ENCODE measurements at regions not wholly inside any gene's neighbourhood (a gene's known extent, or its start where the extent isn't known, plus 50 kb on each side); places are given as distances from the start of the nearest gene placed in this dataset.

GRCh38 chr12:92506891-92507290 is 195.9 kb upstream of the PLEKHG7 start:
- peak overlapping the region; percentile 81 for H3K27ac ChIP-seq (ENCODE audit: low read depth, low read length)

GRCh38 chr12:92506460-92506859 is 196.3 kb upstream of the PLEKHG7 start:
- peaks cover 39 to 42% (median 39%) of the 10 kb centered on the region in 3 donors for H3K4me1 ChIP-seq (ENCODE audit: control insufficient read depth in 3 of 3, insufficient read depth in 3 of 3, low read length in 3 of 3)
- peak overlapping the region; percentile 81 for H3K27ac ChIP-seq (ENCODE audit: low read depth, low read length)
- H3K9me3 ChIP-seq (ENCODE audit: control insufficient read depth in 3 of 3, low read length in 3 of 3), result no peaks in the 10 kb centered on the region
- H3K36me3 ChIP-seq (ENCODE audit: control insufficient read depth in 3 of 3, insufficient read depth in 3 of 3, low read length in 3 of 3), result no peaks in the 10 kb centered on the region
- no peak overlapping the region for H3K9ac ChIP-seq (ENCODE audit: low read depth in 1 of 3, low read length in 3 of 3)
- no peak overlapping the region for H3K4me3 ChIP-seq (ENCODE audit: low read length in 3 of 3)
- no peaks in the 10 kb centered on the region for H3K27me3 ChIP-seq (ENCODE audit: control insufficient read depth in 3 of 3, insufficient read depth in 3 of 3, low read length in 3 of 3)

More at GRCh38 chr12:92506891-92507290, 195.9 kb upstream of the PLEKHG7 start:
- no peaks in the 10 kb centered on the region for H3K9me3 ChIP-seq (ENCODE audit: control insufficient read depth in 3 of 3, low read length in 3 of 3)
- H3K9ac ChIP-seq (ENCODE audit: low read depth in 1 of 3, low read length in 3 of 3), result no peak overlapping the region
- H3K4me1 ChIP-seq (ENCODE audit: control insufficient read depth in 3 of 3, insufficient read depth in 3 of 3, low read length in 3 of 3), result peaks cover 39 to 42% (median 39%) of the 10 kb centered on the region in 3 donors
- H3K36me3 ChIP-seq (ENCODE audit: control insufficient read depth in 3 of 3, insufficient read depth in 3 of 3, low read length in 3 of 3), result no peaks in the 10 kb centered on the region
- no peak overlapping the region for H3K4me3 ChIP-seq (ENCODE audit: low read length in 3 of 3)
- no peaks in the 10 kb centered on the region for H3K27me3 ChIP-seq (ENCODE audit: control insufficient read depth in 3 of 3, insufficient read depth in 3 of 3, low read length in 3 of 3)

DNA sequence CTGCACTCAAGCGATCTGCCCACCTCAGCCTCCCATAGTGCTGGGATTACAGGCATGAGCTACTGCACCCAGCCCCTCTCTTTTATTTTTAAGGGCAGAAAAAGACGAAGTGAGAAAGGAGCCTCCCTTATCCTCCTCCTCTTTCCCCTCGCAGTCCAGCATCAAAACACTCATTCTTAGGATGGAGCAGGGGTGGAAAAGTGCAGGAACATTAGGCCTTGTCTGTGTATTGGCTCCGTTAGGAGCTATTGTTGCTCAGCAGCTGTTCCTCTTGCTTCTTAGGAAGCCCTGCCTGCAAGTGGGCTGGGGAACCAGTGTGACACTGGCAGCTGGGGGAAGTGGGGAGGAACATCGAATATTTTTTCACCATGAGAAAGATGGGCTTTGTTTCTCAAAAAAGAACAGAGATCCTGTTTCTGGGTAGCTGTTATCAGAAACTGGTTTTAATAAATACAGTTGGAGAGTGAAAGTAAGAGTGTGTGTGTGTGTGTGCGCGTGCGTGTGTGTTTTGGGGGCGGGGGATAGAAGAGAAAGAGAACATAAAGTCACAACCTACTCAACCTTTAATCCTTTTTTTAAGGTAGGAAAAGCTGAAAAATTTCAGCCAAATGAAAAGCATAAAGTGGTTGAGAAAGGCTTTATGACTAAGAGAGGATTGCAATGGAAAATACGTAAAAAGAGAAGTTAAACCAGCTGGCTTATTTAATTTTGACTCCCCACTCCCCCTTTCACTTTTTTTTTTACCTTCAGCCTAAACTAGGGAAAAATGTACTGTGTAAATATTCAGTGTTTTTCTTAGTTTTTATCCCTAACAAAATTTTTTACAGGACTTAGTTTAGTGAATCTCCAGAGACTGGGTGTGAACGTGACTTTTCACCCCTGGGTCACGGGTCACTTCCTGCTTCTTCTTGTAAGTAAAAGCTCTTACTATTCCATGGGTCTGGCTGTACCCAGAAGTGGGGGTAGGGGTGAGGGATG is 197.2 kb upstream of the PLEKHG7 start:
- Histone ChIP-seq H3K27me3 (ENCODE audit: control insufficient read depth in 3 of 3, insufficient read depth in 3 of 3, low read length in 3 of 3) (no peaks in the 10 kb centered on the region), H3K4me3 (ENCODE audit: low read length in 3 of 3) (peak overlapping the region in 2 of 3 donors; percentile 33 to 36), H3K9ac (ENCODE audit: low read depth in 1 of 3, low read length in 3 of 3) (peak overlapping the region; percentile 25 to 60 (median 52)), H3K27ac (ENCODE audit: low read depth, low read length) (peak overlapping the region; percentile 81), H3K36me3 (ENCODE audit: control insufficient read depth in 3 of 3, insufficient read depth in 3 of 3, low read length in 3 of 3) (no peaks in the 10 kb centered on the region), H3K4me1 (ENCODE audit: control insufficient read depth in 3 of 3, insufficient read depth in 3 of 3, low read length in 3 of 3) (peaks cover 39 to 42% (median 39%) of the 10 kb centered on the region in 3 donors), H3K9me3 (ENCODE audit: control insufficient read depth in 3 of 3, low read length in 3 of 3) (no peaks in the 10 kb centered on the region)

GRCh38 chr12:92504594-92504981 is 198.2 kb upstream of the PLEKHG7 start:
- H3K9ac ChIP-seq (ENCODE audit: low read depth in 1 of 3, low read length in 3 of 3), result peak overlapping the region; percentile 4 to 70 (median 62)
- peaks cover 39 to 42% (median 39%) of the 10 kb centered on the region in 3 donors for H3K4me1 ChIP-seq (ENCODE audit: control insufficient read depth in 3 of 3, insufficient read depth in 3 of 3, low read length in 3 of 3)
- peak overlapping the region; percentile 68 for H3K27ac ChIP-seq (ENCODE audit: low read depth, low read length)

GRCh38 chr12:92503971-92504593 is 198.7 kb upstream of the PLEKHG7 start:
- no peaks in the 10 kb centered on the region for H3K9me3 ChIP-seq (ENCODE audit: control insufficient read depth in 3 of 3, low read length in 3 of 3)
- no peaks in the 10 kb centered on the region for H3K27me3 ChIP-seq (ENCODE audit: control insufficient read depth in 3 of 3, insufficient read depth in 3 of 3, low read length in 3 of 3)
- peak overlapping the region; percentile 68 for H3K27ac ChIP-seq (ENCODE audit: low read depth, low read length)
- peak overlapping the region; percentile 10 to 40 (median 14) for H3K4me3 ChIP-seq (ENCODE audit: low read length in 3 of 3)
- peaks cover 39 to 42% (median 39%) of the 10 kb centered on the region in 3 donors for H3K4me1 ChIP-seq (ENCODE audit: control insufficient read depth in 3 of 3, insufficient read depth in 3 of 3, low read length in 3 of 3)
- H3K9ac ChIP-seq (ENCODE audit: low read depth in 1 of 3, low read length in 3 of 3), result peak overlapping the region; percentile 54 to 70 (median 62)
- no peaks in the 10 kb centered on the region for H3K36me3 ChIP-seq (ENCODE audit: control insufficient read depth in 3 of 3, insufficient read depth in 3 of 3, low read length in 3 of 3)

More at GRCh38 chr12:92504594-92504981, 198.2 kb upstream of the PLEKHG7 start:
- H3K36me3 ChIP-seq (ENCODE audit: control insufficient read depth in 3 of 3, insufficient read depth in 3 of 3, low read length in 3 of 3), result no peaks in the 10 kb centered on the region
- H3K27me3 ChIP-seq (ENCODE audit: control insufficient read depth in 3 of 3, insufficient read depth in 3 of 3, low read length in 3 of 3), result no peaks in the 10 kb centered on the region
- peak overlapping the region; percentile 10 to 40 (median 14) for H3K4me3 ChIP-seq (ENCODE audit: low read length in 3 of 3)
- H3K9me3 ChIP-seq (ENCODE audit: control insufficient read depth in 3 of 3, low read length in 3 of 3), result no peaks in the 10 kb centered on the region

- peak overlapping the region; percentile 68 for H3K27ac ChIP-seq (ENCODE audit: low read depth, low read length)
- H3K27me3 ChIP-seq (ENCODE audit: control insufficient read depth in 3 of 3, insufficient read depth in 3 of 3, low read length in 3 of 3), result no peaks in the 10 kb centered on the region
- no peaks in the 10 kb centered on the region for H3K36me3 ChIP-seq (ENCODE audit: control insufficient read depth in 3 of 3, insufficient read depth in 3 of 3, low read length in 3 of 3)
- peak overlapping the region in 2 of 3 donors; percentile 10 to 40 for H3K4me3 ChIP-seq (ENCODE audit: low read length in 3 of 3)
- peak overlapping the region; percentile 26 to 70 (median 54) for H3K9ac ChIP-seq (ENCODE audit: low read depth in 1 of 3, low read length in 3 of 3)
- no peaks in the 10 kb centered on the region for H3K9me3 ChIP-seq (ENCODE audit: control insufficient read depth in 3 of 3, low read length in 3 of 3)
- H3K4me1 ChIP-seq (ENCODE audit: control insufficient read depth in 3 of 3, insufficient read depth in 3 of 3, low read length in 3 of 3), result peaks cover 39 to 42% (median 39%) of the 10 kb centered on the region in 3 donors
Measured at GRCh38 chr12:92503029-92503931, 199.5 kb upstream of the PLEKHG7 start.

DNA sequence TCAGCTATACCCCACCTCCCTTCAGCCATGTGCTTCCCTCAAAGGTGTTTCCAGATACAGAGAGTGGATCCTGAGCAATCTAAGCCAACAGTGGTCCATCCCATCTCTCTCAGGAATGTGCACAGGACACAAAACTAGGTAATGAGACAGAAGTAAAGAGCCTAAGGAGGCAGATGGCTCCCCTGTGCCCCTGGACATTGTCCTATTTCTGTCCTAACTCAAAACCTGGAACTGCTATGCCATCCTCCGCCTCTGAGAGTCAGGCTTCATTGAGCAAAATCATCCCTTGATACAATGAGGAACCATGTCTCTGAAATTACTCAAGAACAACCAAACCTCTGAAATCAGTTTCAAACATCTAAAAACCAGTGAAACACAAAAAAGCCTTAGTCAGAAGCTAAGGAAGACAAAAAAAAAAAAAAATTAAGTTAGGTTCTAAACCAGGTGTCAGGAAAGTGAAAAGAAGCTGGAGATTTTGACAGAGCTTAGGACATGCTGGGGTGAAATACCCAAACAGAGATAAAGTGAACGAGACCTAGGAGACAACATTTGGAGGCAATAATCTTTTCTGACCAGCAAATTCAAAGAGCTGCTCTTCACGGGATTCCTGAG is 200.3 kb upstream of the PLEKHG7 start:
- H3K9me3 ChIP-seq (ENCODE audit: control insufficient read depth in 3 of 3, low read length in 3 of 3), result no peaks in the 10 kb centered on the region
- H3K4me1 ChIP-seq (ENCODE audit: control insufficient read depth in 3 of 3, insufficient read depth in 3 of 3, low read length in 3 of 3), result peaks cover 39 to 42% (median 39%) of the 10 kb centered on the region in 3 donors
- H3K4me3 ChIP-seq (ENCODE audit: low read length in 3 of 3), result no peak overlapping the region
- no peaks in the 10 kb centered on the region for H3K27me3 ChIP-seq (ENCODE audit: control insufficient read depth in 3 of 3, insufficient read depth in 3 of 3, low read length in 3 of 3)
- peak overlapping the region; percentile 68 for H3K27ac ChIP-seq (ENCODE audit: low read depth, low read length)
- no peak overlapping the region for H3K9ac ChIP-seq (ENCODE audit: low read depth in 1 of 3, low read length in 3 of 3)
- H3K36me3 ChIP-seq (ENCODE audit: control insufficient read depth in 3 of 3, insufficient read depth in 3 of 3, low read length in 3 of 3), result no peaks in the 10 kb centered on the region

- no peaks in the 10 kb centered on the region for H3K36me3 ChIP-seq (ENCODE audit: control insufficient read depth in 3 of 3, insufficient read depth in 3 of 3, low read length in 3 of 3)
- H3K27me3 ChIP-seq (ENCODE audit: control insufficient read depth in 3 of 3, insufficient read depth in 3 of 3, low read length in 3 of 3), result no peaks in the 10 kb centered on the region
- no peaks in the 10 kb centered on the region for H3K9me3 ChIP-seq (ENCODE audit: control insufficient read depth in 3 of 3, low read length in 3 of 3)
- no peak overlapping the region for H3K9ac ChIP-seq (ENCODE audit: low read depth in 1 of 3, low read length in 3 of 3)
- H3K4me1 ChIP-seq (ENCODE audit: control insufficient read depth in 3 of 3, insufficient read depth in 3 of 3, low read length in 3 of 3), result no peaks in the 10 kb centered on the region
- H3K27ac ChIP-seq (ENCODE audit: low read depth, low read length), result no peak overlapping the region
- H3K4me3 ChIP-seq (ENCODE audit: low read length in 3 of 3), result no peak overlapping the region
Measured at GRCh38 chr12:92496790-92497189, 206.0 kb upstream of the PLEKHG7 start.

DNA sequence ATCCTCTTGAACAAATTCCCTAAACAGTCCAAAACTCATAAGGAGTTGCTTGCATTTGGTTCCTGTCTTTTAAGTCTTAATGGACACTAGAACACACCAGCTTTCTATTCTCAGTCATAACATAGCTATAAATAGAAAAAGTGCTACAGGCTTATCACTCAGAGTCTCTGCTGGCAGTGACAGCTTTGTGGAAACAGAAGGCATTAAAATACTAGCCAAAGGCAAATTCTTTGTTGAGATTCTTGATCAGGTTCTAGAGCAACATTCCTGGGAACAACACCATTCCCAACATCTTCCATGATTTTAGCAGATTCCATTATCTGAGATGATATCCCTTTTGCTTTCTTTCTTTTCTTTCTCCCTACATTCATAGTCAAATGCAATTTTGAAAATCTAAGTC is 207.7 kb upstream of the PLEKHG7 start:
- Histone ChIP-seq H3K4me1 (ENCODE audit: control insufficient read depth in 3 of 3, insufficient read depth in 3 of 3, low read length in 3 of 3) (no peaks in the 10 kb centered on the region), H3K4me3 (ENCODE audit: low read length in 3 of 3) (no peak overlapping the region), H3K27me3 (ENCODE audit: control insufficient read depth in 3 of 3, insufficient read depth in 3 of 3, low read length in 3 of 3) (no peaks in the 10 kb centered on the region), H3K27ac (ENCODE audit: low read depth, low read length) (no peak overlapping the region), H3K36me3 (ENCODE audit: control insufficient read depth in 3 of 3, insufficient read depth in 3 of 3, low read length in 3 of 3) (no peaks in the 10 kb centered on the region), H3K9me3 (ENCODE audit: control insufficient read depth in 3 of 3, low read length in 3 of 3) (no peaks in the 10 kb centered on the region), H3K9ac (ENCODE audit: low read depth in 1 of 3, low read length in 3 of 3) (no peak overlapping the region)
